ENCODE measurements at regions not wholly inside any gene's neighbourhood (a gene's known extent, or its start where the extent isn't known, plus 50 kb on each side); places are given as distances from the start of the nearest gene placed in this dataset.

- no peak overlapping the region for H3K4me2 ChIP-seq (ENCODE audit: insufficient read depth, low read length)
- TF ChIP-seq EZH2 (IDR thresholded peaks at IDR 0.05; ENCODE audit: borderline replicate concordance, low read depth, low read length, severe bottlenecking): no peak
- TF ChIP-seq CTCF (IDR thresholded peaks at IDR 0.05; ENCODE audit: borderline replicate concordance, extremely low read depth, low read length, poor library complexity, severe bottlenecking): no peak
- no peaks in the 10 kb centered on the region for H4K20me1 ChIP-seq (ENCODE audit: insufficient read depth, low read length)
- no peaks in the 10 kb centered on the region for H3K27me3 ChIP-seq (ENCODE audit: insufficient read depth, low read length, poor library complexity)
- H2AFZ ChIP-seq (ENCODE audit: low read depth, low read length): no peak overlapping the region
- no peak for ATAC-seq (ENCODE audit: insufficient read depth, low read depth)
- H3K36me3 ChIP-seq (ENCODE audit: insufficient read depth, low read length): no peaks in the 10 kb centered on the region
- no peak overlapping the region for H3K9ac ChIP-seq (ENCODE audit: low read depth, low read length)
- no peak for DNase-seq
- H3K79me2 ChIP-seq (ENCODE audit: insufficient read depth, low read length): no peaks in the 10 kb centered on the region
- no peak overlapping the region for H3K4me3 ChIP-seq (ENCODE audit: low read depth in 1 of 2, low read length in 2 of 2)
- H3K4me1 ChIP-seq (ENCODE audit: insufficient read depth, low read length): peaks cover 53% of the 10 kb centered on the region
- no peaks in the 10 kb centered on the region for H3K9me3 ChIP-seq (ENCODE audit: insufficient read depth, low read length, severe bottlenecking)
- H3K27ac ChIP-seq (ENCODE audit: low read length): peak overlapping the region; percentile 62
These were observed 159.6 kb upstream of the KLF6 start for GRCh38 chr10:3944591-3944990.

- H3K9ac ChIP-seq (ENCODE audit: low read depth, low read length): no peak overlapping the region
- no peak overlapping the region for H2AFZ ChIP-seq (ENCODE audit: low read depth, low read length)
- H3K4me3 ChIP-seq (ENCODE audit: low read depth in 1 of 2, low read length in 2 of 2): no peak overlapping the region
- no peaks in the 10 kb centered on the region for H3K79me2 ChIP-seq (ENCODE audit: insufficient read depth, low read length)
- H3K36me3 ChIP-seq (ENCODE audit: insufficient read depth, low read length): no peaks in the 10 kb centered on the region
- no peaks in the 10 kb centered on the region for H3K9me3 ChIP-seq (ENCODE audit: insufficient read depth, low read length, severe bottlenecking)
- H3K4me2 ChIP-seq (ENCODE audit: insufficient read depth, low read length): no peak overlapping the region
- ATAC-seq (ENCODE audit: insufficient read depth, low read depth) (no peak), DNase-seq (no peak)
- H4K20me1 ChIP-seq (ENCODE audit: insufficient read depth, low read length): no peaks in the 10 kb centered on the region
- peak overlapping the region; percentile 6; the same call in 1 of the 2 replicates for H3K27ac ChIP-seq (ENCODE audit: low read length)
- TF ChIP-seq EZH2 (IDR thresholded peaks at IDR 0.05; ENCODE audit: borderline replicate concordance, low read depth, low read length, severe bottlenecking) (no peak), CTCF (IDR thresholded peaks at IDR 0.05; ENCODE audit: borderline replicate concordance, extremely low read depth, low read length, poor library complexity, severe bottlenecking) (no peak)
- H3K4me1 ChIP-seq (ENCODE audit: insufficient read depth, low read length): peaks cover 45% of the 10 kb centered on the region
- H3K27me3 ChIP-seq (ENCODE audit: insufficient read depth, low read length, poor library complexity): no peaks in the 10 kb centered on the region
These were observed 158.8 kb upstream of the KLF6 start for GRCh38 chr10:3943695-3944257.

GRCh38 chr10:3942937-3943489 is 158.0 kb upstream of the KLF6 start:
- no peaks in the 10 kb centered on the region for H3K36me3 ChIP-seq (ENCODE audit: insufficient read depth, low read length)
- no peaks in the 10 kb centered on the region for H4K20me1 ChIP-seq (ENCODE audit: insufficient read depth, low read length)
- no peaks in the 10 kb centered on the region for H3K79me2 ChIP-seq (ENCODE audit: insufficient read depth, low read length)
- H3K4me1 ChIP-seq (ENCODE audit: insufficient read depth, low read length): peaks cover 37% of the 10 kb centered on the region
- H3K27me3 ChIP-seq (ENCODE audit: insufficient read depth, low read length, poor library complexity): no peaks in the 10 kb centered on the region
- no peak for ATAC-seq (ENCODE audit: insufficient read depth, low read depth)
- TF ChIP-seq CTCF (IDR thresholded peaks at IDR 0.05; ENCODE audit: borderline replicate concordance, extremely low read depth, low read length, poor library complexity, severe bottlenecking) (no peak), EZH2 (IDR thresholded peaks at IDR 0.05; ENCODE audit: borderline replicate concordance, low read depth, low read length, severe bottlenecking) (no peak)
- DNase-seq: no peak
- H3K4me2 ChIP-seq (ENCODE audit: insufficient read depth, low read length): no peak overlapping the region
- 0 out of 2 replicates have a peak overlapping the region, but pooled peaks have one; percentile 4 for H2AFZ ChIP-seq (ENCODE audit: low read depth, low read length)
- H3K27ac ChIP-seq (ENCODE audit: low read length): peak overlapping the region; percentile 6
- no peak overlapping the region for H3K4me3 ChIP-seq (ENCODE audit: low read depth in 1 of 2, low read length in 2 of 2)
- H3K9ac ChIP-seq (ENCODE audit: low read depth, low read length): no peak overlapping the region
- H3K9me3 ChIP-seq (ENCODE audit: insufficient read depth, low read length, severe bottlenecking): no peaks in the 10 kb centered on the region

Data from DND-41 (cell line).